ENCODE measurements at regions not wholly inside any gene's neighbourhood (a gene's known extent, or its start where the extent isn't known, plus 50 kb on each side); places are given as distances from the start of the nearest gene placed in this dataset.

GRCh38 chr22:49240472-49240871 lies 587.2 kb downstream of the BRD1 start:
- no peak for DNase-seq

GRCh38 chr22:49240016-49240380 lies 587.7 kb downstream of the BRD1 start:
- DNase-seq = no peak

GRCh38 chr22:49239264-49240015 lies 588.2 kb downstream of the BRD1 start:
- DNase-seq = no peak

- no peak for DNase-seq
Measured at GRCh38 chr22:49238181-49239141, 589.2 kb downstream of the BRD1 start.

- no peak for DNase-seq
Measured at GRCh38 chr22:49237703-49238102, 590.0 kb downstream of the BRD1 start.

GRCh38 chr22:49237279-49237678 lies 590.4 kb downstream of the BRD1 start:
- no peak for DNase-seq

GRCh38 chr22:49236541-49237075 lies 591.1 kb downstream of the BRD1 start:
- DNase-seq = no peak

GRCh38 chr22:49235463-49236300 lies 592.0 kb downstream of the BRD1 start:
- no peak for DNase-seq

GRCh38 chr22:49234459-49234858 lies 593.2 kb downstream of the BRD1 start:
- DNase-seq = no peak

- DNase-seq = no peak
Measured at GRCh38 chr22:49233507-49234100, 594.1 kb downstream of the BRD1 start.

GRCh38 chr22:49232319-49233067 lies 595.2 kb downstream of the BRD1 start:
- no peak for DNase-seq

GRCh38 chr22:49230194-49230577 lies 597.5 kb downstream of the BRD1 start:
- DNase-seq = no peak

GRCh38 chr22:49229483-49230193 lies 598.0 kb downstream of the BRD1 start:
- no peak for DNase-seq

GRCh38 chr22:49228431-49229037 lies 599.1 kb downstream of the BRD1 start:
- DNase-seq = no peak

- no peak for DNase-seq
Measured at GRCh38 chr22:49227670-49228069, 600.0 kb downstream of the BRD1 start.

- DNase-seq = no peak
Measured at GRCh38 chr22:49226096-49226495, 601.6 kb downstream of the BRD1 start.

GRCh38 chr22:49224243-49224642 lies 603.4 kb downstream of the BRD1 start:
- DNase-seq = no peak

GRCh38 chr22:49218142-49218541 lies 609.5 kb downstream of the BRD1 start:
- no peak for DNase-seq

- DNase-seq = no peak
Measured at GRCh38 chr22:49216579-49216978, 611.1 kb downstream of the BRD1 start.

- DNase-seq = no peak
Measured at GRCh38 chr22:49215840-49216239, 611.8 kb downstream of the BRD1 start.

GRCh38 chr22:49214976-49215375 lies 612.7 kb downstream of the BRD1 start:
- DNase-seq = no peak

Data from CD4-positive, alpha-beta T cell treated with Interleukin-17A for 4 hours (primary cell).